ENCODE measurements at regions not wholly inside any gene's neighbourhood (a gene's known extent, or its start where the extent isn't known, plus 50 kb on each side); places are given as distances from the start of the nearest gene placed in this dataset.

DNA sequence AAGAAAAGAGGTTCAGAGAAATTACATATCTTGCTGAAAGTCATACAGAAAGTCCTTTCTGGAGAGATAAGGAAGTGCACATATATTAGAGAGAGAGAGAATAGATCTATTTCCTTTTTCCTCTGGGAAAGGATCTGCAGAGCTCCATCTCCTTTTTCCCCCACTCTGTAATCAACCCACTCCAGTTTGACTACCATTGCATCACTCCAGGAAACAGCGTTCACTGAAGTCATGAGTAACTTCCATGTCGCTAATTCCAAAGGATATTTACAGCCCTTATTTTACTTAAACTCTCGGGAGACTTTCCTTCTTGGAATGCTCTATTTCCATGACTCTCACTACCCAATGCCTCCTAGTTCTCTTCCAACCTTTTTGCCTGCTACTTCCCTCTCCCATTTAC, 72.5 kb upstream of the PARP11 start:
- DNase-seq: no peak

DNA sequence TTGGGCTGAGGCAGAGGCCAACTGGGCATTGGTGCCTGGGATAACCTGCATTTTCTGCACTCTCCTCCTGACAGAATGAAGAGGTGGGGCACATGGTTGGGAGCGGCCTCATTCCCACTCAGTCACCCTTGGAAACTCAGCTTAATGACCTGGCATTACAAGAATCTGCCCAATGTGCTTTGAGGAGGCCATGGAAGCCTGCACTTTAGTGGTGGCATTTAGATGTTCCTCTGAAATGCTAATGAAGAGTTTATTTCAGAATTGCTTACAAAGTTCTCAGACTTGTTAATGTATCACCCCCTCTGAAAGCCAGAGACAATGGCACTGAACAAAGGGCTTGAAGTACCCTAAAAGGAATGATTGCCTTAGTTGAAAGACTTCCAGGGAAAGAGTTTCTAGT, 71.4 kb upstream of the PARP11 start:
- DNase-seq: no peak

DNA sequence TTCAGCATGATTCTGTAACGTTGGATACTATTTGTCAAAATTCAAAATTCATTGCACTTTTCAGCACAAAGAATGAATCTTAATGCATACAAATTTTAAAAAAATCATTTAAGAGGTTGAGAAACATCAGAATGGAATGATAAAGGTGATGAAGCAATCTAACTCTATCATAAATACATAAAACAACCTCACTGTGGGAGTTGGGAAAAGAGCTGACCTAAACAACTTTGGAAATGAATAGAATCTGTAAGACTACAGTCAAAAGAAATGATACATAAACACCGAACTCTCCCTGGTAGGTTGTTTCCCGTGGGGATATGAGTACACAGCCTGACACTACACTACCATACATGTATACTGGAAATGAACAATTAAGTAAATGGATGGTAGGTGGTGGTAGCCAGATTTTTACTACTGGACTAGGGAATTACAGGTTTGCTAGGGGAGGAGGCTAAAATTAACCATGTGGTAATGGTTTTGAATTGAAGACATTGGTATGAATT, 64.9 kb upstream of the PARP11 start:
- DNase-seq: no peak

DNA sequence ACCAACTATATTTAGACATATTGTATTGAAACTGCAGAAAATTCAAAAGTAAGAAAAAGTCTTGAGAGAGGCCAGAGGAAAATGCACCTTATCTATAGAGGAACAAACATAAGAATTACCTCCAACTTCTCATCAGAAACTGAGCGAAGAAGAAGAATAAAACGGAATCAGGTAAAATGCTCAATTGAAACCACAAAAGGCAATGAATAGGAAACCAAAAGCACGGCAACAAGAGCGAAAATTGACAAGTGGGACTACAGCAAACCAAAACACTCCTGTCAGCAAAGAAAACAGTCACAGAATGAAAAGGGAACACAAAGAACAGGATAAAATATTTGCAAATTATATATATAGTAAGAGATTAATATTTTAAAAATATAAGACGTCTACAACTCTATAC, 61.9 kb upstream of the PARP11 start:
- no peak for DNase-seq

DNA sequence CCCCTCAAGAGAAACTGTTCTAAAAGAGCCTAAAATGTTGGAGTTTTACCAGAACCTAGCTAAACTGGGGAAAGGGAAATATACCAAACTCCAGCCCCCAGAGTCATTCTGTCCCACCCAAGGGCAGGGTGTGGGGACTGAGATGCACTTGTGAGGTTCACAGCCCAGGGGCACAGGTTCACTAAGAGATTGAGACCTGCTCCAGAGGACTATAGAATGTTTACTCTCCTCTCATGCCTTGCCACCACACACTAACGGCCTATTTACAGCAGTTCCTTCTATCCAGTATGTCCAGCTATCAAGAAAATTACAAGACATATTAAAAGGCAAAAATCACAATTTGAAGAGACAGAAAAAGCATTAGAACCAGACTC, 60.6 kb upstream of the PARP11 start:
- DNase-seq: no peak

DNA sequence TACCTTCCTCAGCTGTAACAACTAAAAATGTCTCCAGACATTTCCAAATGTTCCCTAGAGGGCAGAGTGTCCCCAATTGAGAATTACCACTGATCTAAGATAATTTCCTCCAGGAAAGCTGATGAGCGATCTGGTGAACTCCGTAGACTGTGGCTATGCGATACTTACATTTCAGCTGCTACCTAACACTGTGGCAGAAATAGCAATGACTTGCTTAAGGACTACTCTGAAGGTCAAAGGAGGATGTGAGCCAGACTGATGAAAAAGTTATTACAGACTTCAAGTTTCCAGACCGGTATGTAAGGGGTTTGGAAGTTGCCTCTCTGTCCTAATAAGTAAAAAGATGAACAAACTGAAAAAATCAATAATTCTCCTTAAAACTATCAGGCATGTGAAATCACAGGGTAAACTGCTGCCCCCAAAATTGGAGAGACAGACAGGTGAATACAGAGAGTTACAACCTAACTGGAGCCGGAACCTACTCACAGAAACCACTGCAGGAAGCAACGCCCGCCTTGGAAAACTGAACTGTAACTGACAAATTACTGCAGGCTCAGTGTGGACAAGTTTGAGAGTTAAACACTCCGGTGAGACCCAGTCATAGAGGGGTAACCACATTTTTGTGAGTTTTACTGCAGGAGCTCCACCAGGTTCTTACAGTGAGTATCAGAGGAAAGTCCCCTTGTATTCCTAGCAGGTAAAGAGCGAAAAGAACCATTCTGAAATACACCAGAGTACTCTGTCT, 60.0 kb upstream of the PARP11 start:
- no peak for DNase-seq

DNA sequence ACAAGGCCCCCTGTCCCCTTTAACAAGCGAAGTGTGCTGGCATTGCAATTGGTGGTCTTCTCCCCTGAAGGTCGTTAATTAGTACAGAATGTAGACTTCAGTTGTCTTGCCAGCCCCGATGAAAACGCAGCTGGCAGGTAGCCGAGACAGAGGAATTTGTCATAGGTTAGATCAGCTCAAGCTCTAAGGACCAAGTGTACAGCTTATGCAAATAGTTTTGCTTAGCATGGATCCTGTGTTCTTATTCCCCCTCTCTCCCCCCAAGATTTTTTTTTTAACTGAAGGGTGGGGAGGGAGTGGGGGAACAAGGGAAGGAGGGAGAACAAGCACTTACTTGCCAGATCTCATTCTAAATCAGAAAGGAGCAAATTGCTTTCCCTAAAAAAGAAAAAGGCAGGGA, 58.6 kb upstream of the PARP11 start:
- DNase-seq: no peak

DNA sequence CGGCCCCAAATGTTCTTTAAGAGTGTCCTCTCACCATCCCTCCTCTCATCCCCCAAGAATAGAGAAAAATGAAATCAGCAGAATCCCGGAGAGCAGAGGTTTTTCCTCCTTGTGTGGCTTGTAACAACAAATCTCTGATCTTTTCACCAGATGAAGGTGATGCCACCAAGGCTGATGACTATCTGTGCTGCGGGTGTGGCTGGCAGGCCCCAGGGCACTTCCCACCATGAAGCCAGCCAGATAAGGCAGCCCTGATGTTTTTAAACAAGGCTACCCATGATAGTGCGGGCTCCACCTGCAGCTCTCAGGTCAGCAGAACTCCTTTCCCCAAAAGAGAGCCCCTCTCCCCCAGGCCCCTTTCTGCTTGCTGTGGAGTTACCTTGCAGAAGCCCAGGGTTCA, 58.0 kb upstream of the PARP11 start:
- no peak for DNase-seq

DNA sequence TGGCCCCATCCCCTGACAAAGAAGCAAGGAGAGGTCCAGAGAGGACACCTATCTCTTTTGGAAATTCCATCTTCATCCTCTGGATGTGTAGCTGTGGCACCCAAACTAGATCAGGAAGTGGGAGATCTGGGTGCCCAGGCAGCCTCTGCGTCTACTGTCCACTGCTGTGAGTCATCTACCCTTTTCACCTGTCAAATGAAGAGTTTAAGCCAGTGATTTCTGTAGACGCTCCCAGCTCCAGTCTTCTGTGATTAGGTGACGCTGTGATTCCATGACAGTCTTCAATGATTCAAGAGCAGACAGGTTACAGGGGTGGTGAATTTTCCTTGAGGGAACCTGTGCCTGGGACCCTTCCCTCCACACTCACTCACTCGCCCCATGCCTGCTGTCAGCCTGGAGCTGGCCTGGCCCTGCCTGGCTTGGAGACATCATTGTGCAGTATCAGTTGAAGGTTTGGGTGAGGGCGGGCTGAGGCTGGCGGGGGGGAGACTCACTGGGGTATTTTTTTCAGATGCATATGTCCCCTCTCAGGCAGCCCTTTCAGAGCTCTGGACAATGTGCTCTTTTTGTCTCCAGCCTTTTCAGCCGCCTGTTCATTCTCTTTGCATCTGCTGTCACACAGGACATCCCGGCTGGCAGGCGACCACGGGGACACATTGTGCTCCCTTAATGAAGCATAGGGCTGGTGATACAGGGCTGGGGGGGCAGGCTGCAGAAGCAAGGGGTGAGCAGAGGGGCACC, 56.8 kb upstream of the PARP11 start:
- no peak for DNase-seq

DNA sequence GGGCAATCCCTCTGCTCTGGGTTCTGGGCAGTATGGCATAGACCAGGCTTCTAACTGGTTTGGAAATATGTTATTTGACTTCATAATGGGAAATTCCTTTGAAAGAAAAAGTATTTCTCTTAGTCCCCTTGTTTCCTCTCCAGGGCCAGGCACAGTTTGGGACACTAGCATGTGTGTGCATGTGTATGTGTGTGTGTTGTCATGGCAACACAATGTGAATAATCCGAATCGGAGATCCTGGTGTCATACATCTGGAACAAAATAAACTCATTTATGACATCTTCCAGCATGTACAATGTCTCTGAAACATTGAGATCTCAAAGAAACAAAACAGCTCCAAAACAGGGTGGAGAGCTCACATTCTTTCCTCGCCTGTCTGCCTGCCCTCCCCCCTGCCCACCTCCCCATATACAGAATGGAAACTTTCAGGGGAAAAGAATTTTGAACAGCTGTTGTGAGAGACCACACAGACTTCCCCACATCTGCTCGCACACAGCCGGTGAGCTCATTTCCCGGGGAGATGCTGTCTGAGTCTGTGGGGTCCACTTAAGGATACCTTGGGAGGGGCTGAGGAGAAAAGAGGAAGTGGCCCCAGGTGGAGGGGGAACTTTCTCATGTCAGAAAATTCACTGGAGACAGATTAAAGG, 55.5 kb upstream of the PARP11 start:
- no peak for DNase-seq

DNA sequence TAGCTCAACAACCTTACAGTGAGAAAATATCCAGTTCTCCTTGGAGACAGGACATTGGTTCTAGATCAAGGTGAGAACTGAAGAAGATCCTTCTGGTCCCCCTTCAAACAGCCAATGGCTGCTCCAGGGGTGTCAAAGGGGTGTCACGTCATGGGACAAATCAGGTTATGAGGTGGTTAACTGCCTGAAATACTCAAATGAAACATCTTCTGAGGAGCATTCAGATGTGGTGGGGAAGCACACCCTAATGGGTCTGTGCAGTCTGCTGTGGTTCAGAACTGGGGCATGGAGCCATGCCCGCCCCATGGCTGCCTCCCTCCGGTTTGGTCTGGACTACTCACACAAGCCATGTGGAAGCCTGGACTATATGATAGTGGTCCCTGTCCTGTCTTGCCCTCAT, 52.4 kb upstream of the PARP11 start:
- DNase-seq: no peak

DNA sequence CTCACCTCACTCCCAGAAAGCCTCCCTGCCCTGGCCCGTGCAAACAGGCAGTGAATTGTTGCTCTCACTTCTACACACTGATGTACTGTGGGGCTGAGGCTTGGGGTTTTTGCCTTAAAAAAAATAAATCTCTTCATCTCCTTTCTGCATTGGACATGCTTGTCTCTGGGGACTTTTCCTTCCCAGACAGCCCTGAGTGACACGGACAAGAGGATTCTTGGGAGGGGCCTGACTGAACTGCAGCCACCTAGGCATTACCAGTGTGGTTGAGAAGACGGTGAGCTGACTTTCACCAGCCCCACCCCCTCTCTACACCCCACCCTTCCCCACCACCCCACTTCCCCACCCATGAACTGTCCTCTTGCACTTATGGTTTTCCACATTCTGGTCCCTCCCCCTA, 51.6 kb upstream of the PARP11 start:
- no peak for DNase-seq

DNA sequence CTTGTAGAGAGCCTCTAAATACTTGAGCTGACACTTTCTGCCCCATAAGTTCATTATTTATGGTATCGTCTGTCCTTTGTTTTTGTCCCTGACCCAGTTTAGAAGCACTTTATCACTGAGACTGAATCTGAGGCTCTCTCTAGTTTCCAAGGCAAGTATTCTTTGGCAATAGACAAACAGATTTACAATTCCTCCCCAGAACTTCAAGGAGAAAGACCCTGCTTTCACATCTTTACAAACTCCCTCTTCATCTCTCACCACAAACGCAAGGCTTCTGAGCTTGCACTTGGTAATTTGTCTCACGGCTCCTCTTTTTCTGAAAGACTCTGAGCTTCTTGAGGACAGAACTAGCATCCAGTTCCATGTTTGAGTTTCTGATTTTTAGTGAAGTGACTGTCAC, 49.8 kb upstream of the PARP11 start:
- DNase-seq: no peak

All from NCI-H526 treated with DMSO at 0.1 percent for 48 hours (cell line).